Thoracic aorta (tissue), 2 donors: ENCODE measurements at regions not wholly inside any gene's neighbourhood (a gene's known extent, or its start where the extent isn't known, plus 50 kb on each side); places are given as distances from the start of the nearest gene placed in this dataset.

Experiments
- ATAC-seq: fragments of 150-250 bp; one replicate; pipeline ENCODE4 v1.8.0; 2017; ENCODE audit warnings: low read depth; ENCODE audit not compliant: insufficient number of reproducible peaks, low FRiP score
- DNase-seq: peaks from one replicate; pipeline ENCODE4 v3.0.0-alpha.2; 2020; ENCODE audit warnings: low spot score
- H3K27ac ChIP-seq, 2 donors: fragments of 200-600 bp; sonication (generic); 1 replicate in 1 of 2; 2 replicates in 1 of 2; pipeline ENCODE4 v1.5.1; 2016; ENCODE audit warnings: mild to moderate bottlenecking in 2 of 2, moderate library complexity in 2 of 2
- H3K27me3 ChIP-seq: fragments of 200-600 bp; sonication (generic); replicated peaks from 2 replicates; pipeline ENCODE4 v1.6.0; 2016; ENCODE audit warnings: mild to moderate bottlenecking; ENCODE audit not compliant: insufficient read depth
- H3K36me3 ChIP-seq: fragments of 200-600 bp; sonication (generic); one replicate; pipeline ENCODE4 v1.5.1; 2016
- H3K4me1 ChIP-seq, 2 donors: fragments of 200-600 bp; sonication (generic); 1 replicate in 1 of 2; 2 replicates in 1 of 2; pipeline versions ENCODE4 v1.5.1 to v1.6.0; 2016; ENCODE audit warnings: low read depth in 2 of 2, mild to moderate bottlenecking in 1 of 2; ENCODE audit not compliant: control insufficient read depth in 1 of 2
- H3K4me3 ChIP-seq: fragments of 200-600 bp; sonication (generic); 2 replicates; pipeline ENCODE4 v1.5.1; 2016; ENCODE audit warnings: mild to moderate bottlenecking
- H3K9me3 ChIP-seq: fragments of 200-600 bp; sonication (generic); 2 replicates; pipeline ENCODE4 v1.5.1; 2016
- CTCF ChIP-seq: fragments of 200-600 bp; sonication (generic); IDR thresholded peaks from one replicate; pipeline ENCODE4 v1.5.1; 2019; ENCODE audit warnings: antibody characterized with exemption

- H3K27ac ChIP-seq = no peak overlapping the region
- H3K4me1 ChIP-seq = peaks cover 0 to 10% of the 10 kb centered on the region in 2 donors
- no peaks in the 10 kb centered on the region for H3K9me3 ChIP-seq
- no peaks in the 10 kb centered on the region for H3K36me3 ChIP-seq
- H3K4me3 ChIP-seq = no peak overlapping the region
- no peaks in the 10 kb centered on the region for H3K27me3 ChIP-seq
- ATAC-seq = no peak
- DNase-seq = no peak
- TF ChIP-seq CTCF = no peak
Observed at GRCh38 chr7:27367179-27367932, 124.8 kb downstream of the EVX1 start.

GRCh38 chr7:27367933-27368549 is 125.4 kb downstream of the EVX1 start:
- Histone ChIP-seq H3K9me3 (no peaks in the 10 kb centered on the region), H3K4me3 (no peak overlapping the region), H3K4me1 (peaks cover 0 to 10% of the 10 kb centered on the region in 2 donors), H3K27me3 (no peaks in the 10 kb centered on the region), H3K36me3 (no peaks in the 10 kb centered on the region), H3K27ac (no peak overlapping the region)
- no peak for ATAC-seq
- no peak for DNase-seq
- TF ChIP-seq CTCF = no peak

- DNase-seq (no peak), ATAC-seq (no peak)
- Histone ChIP-seq H3K27me3 (no peaks in the 10 kb centered on the region), H3K36me3 (no peaks in the 10 kb centered on the region), H3K27ac (no peak overlapping the region), H3K9me3 (no peaks in the 10 kb centered on the region), H3K4me1 (no peaks in the 10 kb centered on the region), H3K4me3 (no peak overlapping the region)
- TF ChIP-seq CTCF = no peak
Observed at GRCh38 chr7:27374958-27375841, 132.6 kb downstream of the EVX1 start.

GRCh38 chr7:27375958-27376357 is 133.4 kb downstream of the EVX1 start:
- Histone ChIP-seq H3K4me3 (no peak overlapping the region), H3K4me1 (no peaks in the 10 kb centered on the region), H3K9me3 (no peaks in the 10 kb centered on the region), H3K36me3 (no peaks in the 10 kb centered on the region), H3K27ac (no peak overlapping the region), H3K27me3 (no peaks in the 10 kb centered on the region)
- DNase-seq = no peak
- ATAC-seq = no peak
- TF ChIP-seq CTCF = no peak

- DNase-seq (no peak), ATAC-seq (no peak)
- no peaks in the 10 kb centered on the region for H3K9me3 ChIP-seq
- no peak for TF ChIP-seq CTCF
- H3K36me3 ChIP-seq = no peaks in the 10 kb centered on the region
- H3K27ac ChIP-seq = no peak overlapping the region
- H3K27me3 ChIP-seq = no peaks in the 10 kb centered on the region
- H3K4me3 ChIP-seq = no peak overlapping the region
- no peaks in the 10 kb centered on the region for H3K4me1 ChIP-seq
Observed at GRCh38 chr7:27377988-27378387, 135.4 kb downstream of the EVX1 start.
